OCI-LY1 (cell line): ENCODE measurements at regions not wholly inside any gene's neighbourhood (a gene's known extent, or its start where the extent isn't known, plus 50 kb on each side); places are given as distances from the start of the nearest gene placed in this dataset.

ENCODE experiments used
- EZH2 ChIP-seq: fragments of 200-600 bp; sonication (generic), shearing (Covaris generic); IDR thresholded peaks from 2 replicates; pipeline ENCODE4 v1.8.0; 2017; ENCODE audit warnings: borderline replicate concordance, mixed run types, mild to moderate bottlenecking, antibody characterized with exemption, low read length, moderate library complexity, mixed read lengths
- TF ChIP-seq, protein P1 (sequence below): fragments of 200-600 bp; sonication (generic), shearing (Covaris generic); IDR thresholded peaks from 2 replicates; pipeline ENCODE4 v1.5.1; 2017; ENCODE audit warnings: mild to moderate bottlenecking, antibody characterized with exemption, low read length, moderate library complexity, mixed read lengths

DNA sequence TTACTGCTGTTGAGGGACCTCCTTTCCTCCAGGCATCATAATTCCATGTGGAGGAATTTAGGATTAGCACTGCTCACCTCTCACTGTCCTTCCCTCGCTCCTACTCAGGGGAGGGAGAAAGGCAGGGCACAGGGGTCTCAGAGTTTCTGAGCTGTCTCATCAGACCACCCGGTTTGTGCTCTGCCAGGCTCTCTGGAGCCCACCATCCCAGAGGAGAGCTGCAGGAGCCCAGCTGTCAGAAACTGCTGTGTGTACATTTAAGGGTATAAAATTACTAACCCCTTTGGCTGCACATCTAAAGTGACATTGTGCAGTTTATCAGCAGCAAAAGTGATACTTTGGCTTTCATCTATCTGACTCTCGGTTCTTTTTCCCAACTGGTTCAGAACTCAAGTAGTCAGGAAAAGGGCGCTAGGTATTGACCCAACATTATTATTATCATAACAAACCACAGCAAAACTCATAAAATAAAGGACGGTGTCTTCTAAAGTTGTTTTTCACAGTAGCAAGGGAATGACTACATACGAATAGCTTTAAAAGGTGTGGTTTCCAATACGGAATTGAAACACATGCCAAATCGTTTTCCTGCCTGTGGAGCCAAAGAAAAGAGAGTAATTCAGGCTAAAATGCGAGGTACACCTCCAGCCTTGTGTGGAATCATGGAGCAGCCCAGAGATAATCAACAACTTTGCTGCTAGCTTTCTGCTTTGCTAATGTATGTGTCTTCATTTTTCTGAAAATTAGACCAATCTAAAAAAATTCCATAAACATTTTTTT lies 348.1 kb downstream of the TMEM167A start:
- TF ChIP-seq, protein P1, sequence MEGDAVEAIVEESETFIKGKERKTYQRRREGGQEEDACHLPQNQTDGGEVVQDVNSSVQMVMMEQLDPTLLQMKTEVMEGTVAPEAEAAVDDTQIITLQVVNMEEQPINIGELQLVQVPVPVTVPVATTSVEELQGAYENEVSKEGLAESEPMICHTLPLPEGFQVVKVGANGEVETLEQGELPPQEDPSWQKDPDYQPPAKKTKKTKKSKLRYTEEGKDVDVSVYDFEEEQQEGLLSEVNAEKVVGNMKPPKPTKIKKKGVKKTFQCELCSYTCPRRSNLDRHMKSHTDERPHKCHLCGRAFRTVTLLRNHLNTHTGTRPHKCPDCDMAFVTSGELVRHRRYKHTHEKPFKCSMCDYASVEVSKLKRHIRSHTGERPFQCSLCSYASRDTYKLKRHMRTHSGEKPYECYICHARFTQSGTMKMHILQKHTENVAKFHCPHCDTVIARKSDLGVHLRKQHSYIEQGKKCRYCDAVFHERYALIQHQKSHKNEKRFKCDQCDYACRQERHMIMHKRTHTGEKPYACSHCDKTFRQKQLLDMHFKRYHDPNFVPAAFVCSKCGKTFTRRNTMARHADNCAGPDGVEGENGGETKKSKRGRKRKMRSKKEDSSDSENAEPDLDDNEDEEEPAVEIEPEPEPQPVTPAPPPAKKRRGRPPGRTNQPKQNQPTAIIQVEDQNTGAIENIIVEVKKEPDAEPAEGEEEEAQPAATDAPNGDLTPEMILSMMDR = no peak
- TF ChIP-seq EZH2 = no peak
